ENCODE measurements at regions not wholly inside any gene's neighbourhood (a gene's known extent, or its start where the extent isn't known, plus 50 kb on each side); places are given as distances from the start of the nearest gene placed in this dataset.

- no peaks in the 10 kb centered on the region for H3K4me1 Mint-ChIP-seq
- POLR2A ChIA-PET (ENCODE audit: partially characterized antibody), result no interaction called here
These were observed 458.5 kb downstream of the LMO7 start for GRCh38 chr13:76094645-76095044.

GRCh38 chr13:76091076-76091475 is 454.9 kb downstream of the LMO7 start:
- Histone ChIP-seq H3K36me3 (ENCODE audit: insufficient read depth, low read length) (no peaks in the 10 kb centered on the region), H3K27me3 (ENCODE audit: insufficient read depth, low read length) (no peaks in the 10 kb centered on the region), H3K4me1 (ENCODE audit: insufficient read depth, low read length) (no peaks in the 10 kb centered on the region), H3K27ac (ENCODE audit: low read depth, low read length) (no peak overlapping the region), H3K4me3 (ENCODE audit: low read length in 2 of 2) (no peak overlapping the region), H3K9me3 (ENCODE audit: control insufficient read depth in 1 of 2, low read length in 2 of 2) (peaks cover 0 to 6% of the 10 kb centered on the region in 2 donors)
- Mint-ChIP-seq H3K27me3 (no peaks in the 10 kb centered on the region), H3K4me3 (no peak overlapping the region), H3K9me3 (peaks cover 3 to 16% (median 9%) of the 10 kb centered on the region in 8 donors), H3K36me3 (no peaks in the 10 kb centered on the region), H3K27ac (no peak overlapping the region), H3K4me1 (no peaks in the 10 kb centered on the region)
- CTCF ChIA-PET (ENCODE audit: partially characterized antibody), result no interaction called here
- POLR2A ChIA-PET (ENCODE audit: partially characterized antibody), result no interaction called here
- intact Hi-C loops (cut with micrococcal nuclease), result no loop called here
- DNase-seq, result no peak

More at GRCh38 chr13:76094645-76095044, 458.5 kb downstream of the LMO7 start:
- Histone ChIP-seq H3K36me3 (ENCODE audit: insufficient read depth, low read length) (no peaks in the 10 kb centered on the region), H3K4me1 (ENCODE audit: insufficient read depth, low read length) (no peaks in the 10 kb centered on the region), H3K27me3 (ENCODE audit: insufficient read depth, low read length) (no peaks in the 10 kb centered on the region), H3K9me3 (ENCODE audit: control insufficient read depth in 1 of 2, low read length in 2 of 2) (no peaks in the 10 kb centered on the region), H3K4me3 (ENCODE audit: low read length in 2 of 2) (no peak overlapping the region), H3K27ac (ENCODE audit: low read depth, low read length) (no peak overlapping the region)
- no peak overlapping the region for H3K27ac Mint-ChIP-seq
- intact Hi-C loops (cut with micrococcal nuclease), result no loop called here
- no peaks in the 10 kb centered on the region for H3K27me3 Mint-ChIP-seq
- no peak overlapping the region for H3K4me3 Mint-ChIP-seq
- no peak for DNase-seq
- H3K36me3 Mint-ChIP-seq, result no peaks in the 10 kb centered on the region
- CTCF ChIA-PET (ENCODE audit: partially characterized antibody), result no interaction called here
- peaks cover 0 to 5% (median 2%) of the 10 kb centered on the region in 8 donors for H3K9me3 Mint-ChIP-seq

- Mint-ChIP-seq H3K36me3 (no peaks in the 10 kb centered on the region), H3K4me1 (no peaks in the 10 kb centered on the region), H3K4me3 (no peak overlapping the region), H3K27ac (no peak overlapping the region), H3K27me3 (no peaks in the 10 kb centered on the region), H3K9me3 (peaks cover 3 to 19% (median 11%) of the 10 kb centered on the region in 8 donors)
- ChIA-PET POLR2A (ENCODE audit: partially characterized antibody) (no interaction called here), CTCF (ENCODE audit: partially characterized antibody) (no interaction called here)
- no peak for DNase-seq
- Histone ChIP-seq H3K27ac (ENCODE audit: low read depth, low read length) (no peak overlapping the region), H3K4me3 (ENCODE audit: low read length in 2 of 2) (no peak overlapping the region), H3K9me3 (ENCODE audit: control insufficient read depth in 1 of 2, low read length in 2 of 2) (peaks cover 0 to 6% of the 10 kb centered on the region in 2 donors), H3K27me3 (ENCODE audit: insufficient read depth, low read length) (no peaks in the 10 kb centered on the region), H3K36me3 (ENCODE audit: insufficient read depth, low read length) (no peaks in the 10 kb centered on the region), H3K4me1 (ENCODE audit: insufficient read depth, low read length) (no peaks in the 10 kb centered on the region)
- intact Hi-C loops (cut with micrococcal nuclease), result no loop called here
These were observed 450.6 kb downstream of the LMO7 start for GRCh38 chr13:76086729-76087128.

- Histone ChIP-seq H3K36me3 (ENCODE audit: insufficient read depth, low read length) (no peaks in the 10 kb centered on the region), H3K27ac (ENCODE audit: low read depth, low read length) (no peak overlapping the region), H3K4me3 (ENCODE audit: low read length in 2 of 2) (no peak overlapping the region), H3K9me3 (ENCODE audit: control insufficient read depth in 1 of 2, low read length in 2 of 2) (no peaks in the 10 kb centered on the region), H3K4me1 (ENCODE audit: insufficient read depth, low read length) (no peaks in the 10 kb centered on the region), H3K27me3 (ENCODE audit: insufficient read depth, low read length) (no peaks in the 10 kb centered on the region)
- POLR2A ChIA-PET (ENCODE audit: partially characterized antibody), result no interaction called here
- Mint-ChIP-seq H3K27me3 (no peaks in the 10 kb centered on the region), H3K4me1 (no peaks in the 10 kb centered on the region), H3K36me3 (peaks cover 0 to 4% of the 10 kb centered on the region in 2 donors), H3K4me3 (no peak overlapping the region), H3K27ac (no peak overlapping the region), H3K9me3 (peaks cover 9 to 33% (median 15%) of the 10 kb centered on the region in 8 donors)
- CTCF ChIA-PET (ENCODE audit: partially characterized antibody), result no interaction called here
- no peak for DNase-seq
- intact Hi-C loops (cut with micrococcal nuclease), result no loop called here
These were observed 431.7 kb downstream of the LMO7 start for GRCh38 chr13:76067850-76068249.

GRCh38 chr13:76053181-76053580 is 417.1 kb downstream of the LMO7 start:
- ChIA-PET POLR2A (ENCODE audit: partially characterized antibody) (no interaction called here), CTCF (ENCODE audit: partially characterized antibody) (no interaction called here)
- Mint-ChIP-seq H3K27me3 (peaks cover 0 to 1% of the 10 kb centered on the region in 2 donors), H3K4me3 (no peak overlapping the region), H3K9me3 (peaks cover 0 to 6% (median 0%) of the 10 kb centered on the region in 8 donors), H3K4me1 (no peaks in the 10 kb centered on the region), H3K27ac (no peak overlapping the region), H3K36me3 (no peaks in the 10 kb centered on the region)
- no peaks in the 10 kb centered on the region for H3K4me1 ChIP-seq (ENCODE audit: insufficient read depth, low read length)
- H3K36me3 ChIP-seq (ENCODE audit: insufficient read depth, low read length), result no peaks in the 10 kb centered on the region
- H3K4me3 ChIP-seq (ENCODE audit: low read length in 2 of 2), result no peak overlapping the region
- no peaks in the 10 kb centered on the region for H3K9me3 ChIP-seq (ENCODE audit: control insufficient read depth in 1 of 2, low read length in 2 of 2)
- intact Hi-C loops (cut with micrococcal nuclease), result no loop called here
- no peak for DNase-seq
- no peak overlapping the region for H3K27ac ChIP-seq (ENCODE audit: low read depth, low read length)
- no peaks in the 10 kb centered on the region for H3K27me3 ChIP-seq (ENCODE audit: insufficient read depth, low read length)

GRCh38 chr13:76049376-76049746 is 413.2 kb downstream of the LMO7 start:
- no peak overlapping the region for H3K27ac ChIP-seq (ENCODE audit: low read depth, low read length)
- no peak for DNase-seq
- H3K9me3 ChIP-seq (ENCODE audit: control insufficient read depth in 1 of 2, low read length in 2 of 2), result no peaks in the 10 kb centered on the region
- intact Hi-C loops (cut with micrococcal nuclease), result no loop called here
- Mint-ChIP-seq H3K27ac (no peak overlapping the region), H3K27me3 (peaks cover 0 to 1% of the 10 kb centered on the region in 2 donors), H3K36me3 (no peaks in the 10 kb centered on the region), H3K4me1 (no peaks in the 10 kb centered on the region), H3K9me3 (peaks cover 0 to 2% (median 0%) of the 10 kb centered on the region in 8 donors), H3K4me3 (no peak overlapping the region)
- H3K4me1 ChIP-seq (ENCODE audit: insufficient read depth, low read length), result no peaks in the 10 kb centered on the region
- no peaks in the 10 kb centered on the region for H3K36me3 ChIP-seq (ENCODE audit: insufficient read depth, low read length)
- H3K27me3 ChIP-seq (ENCODE audit: insufficient read depth, low read length), result no peaks in the 10 kb centered on the region
- no peak overlapping the region for H3K4me3 ChIP-seq (ENCODE audit: low read length in 2 of 2)
- ChIA-PET CTCF (ENCODE audit: partially characterized antibody) (no interaction called here), POLR2A (ENCODE audit: partially characterized antibody) (no interaction called here)

GRCh38 chr13:76048675-76049375 is 412.7 kb downstream of the LMO7 start:
- Mint-ChIP-seq H3K27ac (no peak overlapping the region), H3K4me3 (no peak overlapping the region), H3K27me3 (peaks cover 0 to 1% of the 10 kb centered on the region in 2 donors), H3K9me3 (peaks cover 0 to 2% (median 0%) of the 10 kb centered on the region in 8 donors), H3K4me1 (no peaks in the 10 kb centered on the region), H3K36me3 (no peaks in the 10 kb centered on the region)
- Histone ChIP-seq H3K27me3 (ENCODE audit: insufficient read depth, low read length) (no peaks in the 10 kb centered on the region), H3K4me3 (ENCODE audit: low read length in 2 of 2) (no peak overlapping the region), H3K27ac (ENCODE audit: low read depth, low read length) (no peak overlapping the region), H3K36me3 (ENCODE audit: insufficient read depth, low read length) (no peaks in the 10 kb centered on the region), H3K4me1 (ENCODE audit: insufficient read depth, low read length) (no peaks in the 10 kb centered on the region), H3K9me3 (ENCODE audit: control insufficient read depth in 1 of 2, low read length in 2 of 2) (no peaks in the 10 kb centered on the region)
- no peak for DNase-seq
- intact Hi-C loops (cut with micrococcal nuclease), result no loop called here
- ChIA-PET POLR2A (ENCODE audit: partially characterized antibody) (no interaction called here), CTCF (ENCODE audit: partially characterized antibody) (no interaction called here)

- no peak overlapping the region for H3K27ac Mint-ChIP-seq
These were observed 412.0 kb downstream of the LMO7 start for GRCh38 chr13:76048131-76048530.

More at GRCh38 chr13:76048131-76048530, 412.0 kb downstream of the LMO7 start:
- Mint-ChIP-seq H3K4me3 (no peak overlapping the region), H3K27me3 (peaks cover 0 to 1% of the 10 kb centered on the region in 2 donors), H3K4me1 (no peaks in the 10 kb centered on the region), H3K36me3 (no peaks in the 10 kb centered on the region), H3K9me3 (peaks cover 0 to 2% (median 0%) of the 10 kb centered on the region in 8 donors)
- Histone ChIP-seq H3K4me3 (ENCODE audit: low read length in 2 of 2) (no peak overlapping the region), H3K9me3 (ENCODE audit: control insufficient read depth in 1 of 2, low read length in 2 of 2) (no peaks in the 10 kb centered on the region), H3K27ac (ENCODE audit: low read depth, low read length) (no peak overlapping the region), H3K27me3 (ENCODE audit: insufficient read depth, low read length) (no peaks in the 10 kb centered on the region), H3K4me1 (ENCODE audit: insufficient read depth, low read length) (no peaks in the 10 kb centered on the region), H3K36me3 (ENCODE audit: insufficient read depth, low read length) (no peaks in the 10 kb centered on the region)
- no peak for DNase-seq
- intact Hi-C loops (cut with micrococcal nuclease), result no loop called here
- ChIA-PET POLR2A (ENCODE audit: partially characterized antibody) (no interaction called here), CTCF (ENCODE audit: partially characterized antibody) (no interaction called here)
